UCSD-AML1 (cell line): ENCODE measurements at regions not wholly inside any gene's neighbourhood (a gene's known extent, or its start where the extent isn't known, plus 50 kb on each side); places are given as distances from the start of the nearest gene placed in this dataset.

Experiments
- DNase-seq: peaks from one replicate; lab custom pipeline; 2025; ENCODE audit not compliant: unreplicated experiment; lab: John Stamatoyannopoulos, UW

GRCh38 chr7:109121599-109122300 lies 552.1 kb downstream of the DNAJB9 start:
- DNase-seq = no peak

- DNase-seq = no peak
Measured at GRCh38 chr7:109125001-109125400, 555.3 kb downstream of the DNAJB9 start.

GRCh38 chr7:109126404-109127050 lies 556.9 kb downstream of the DNAJB9 start:
- DNase-seq = no peak

- DNase-seq = no peak
Measured at GRCh38 chr7:109127145-109127544, 557.5 kb downstream of the DNAJB9 start.

GRCh38 chr7:109131141-109131540 lies 561.5 kb downstream of the DNAJB9 start:
- no peak for DNase-seq

- DNase-seq = no peak
Measured at GRCh38 chr7:109136893-109137292, 567.2 kb downstream of the DNAJB9 start.

- DNase-seq = no peak
Measured at GRCh38 chr7:109154748-109155147, 585.1 kb downstream of the DNAJB9 start.

- DNase-seq = no peak
Measured at GRCh38 chr7:109158246-109158645, 588.6 kb downstream of the DNAJB9 start.

GRCh38 chr7:109176661-109177060 lies 607.0 kb downstream of the DNAJB9 start:
- no peak for DNase-seq

- no peak for DNase-seq
Measured at GRCh38 chr7:109178342-109178741, 608.7 kb downstream of the DNAJB9 start.

- DNase-seq = no peak
Measured at GRCh38 chr7:109179601-109180000, 609.9 kb downstream of the DNAJB9 start.

- DNase-seq = no peak
Measured at GRCh38 chr7:109190766-109191398, 621.2 kb downstream of the DNAJB9 start.

- DNase-seq = no peak
Measured at GRCh38 chr7:109206196-109206595, 636.5 kb downstream of the DNAJB9 start.

GRCh38 chr7:109213081-109213480 lies 643.4 kb downstream of the DNAJB9 start:
- DNase-seq = no peak

- DNase-seq = no peak
Measured at GRCh38 chr7:109215341-109215740, 645.7 kb downstream of the DNAJB9 start.

- DNase-seq = no peak
Measured at GRCh38 chr7:109224100-109224499, 654.4 kb downstream of the DNAJB9 start.

- DNase-seq = no peak
Measured at GRCh38 chr7:109226699-109227098, 657.0 kb downstream of the DNAJB9 start.

GRCh38 chr7:109235316-109235715 lies 665.6 kb downstream of the DNAJB9 start:
- no peak for DNase-seq

- no peak for DNase-seq
Measured at GRCh38 chr7:109246330-109247077, 676.8 kb downstream of the DNAJB9 start.

GRCh38 chr7:109256762-109257560 lies 687.3 kb downstream of the DNAJB9 start:
- no peak for DNase-seq

- DNase-seq = no peak
Measured at GRCh38 chr7:109259151-109259550, 689.5 kb downstream of the DNAJB9 start.
